Caco-2 (cell line): ENCODE measurements at regions not wholly inside any gene's neighbourhood (a gene's known extent, or its start where the extent isn't known, plus 50 kb on each side); places are given as distances from the start of the nearest gene placed in this dataset.

ENCODE experiments used
- BruUV-seq: library from RNA; stranded (reverse); fragments of 400-500 nt; replicated peaks from 2 replicates; lab custom pipeline; 2021; lab: Mats Ljungman, UMichigan
- CTCF ChIA-PET: fragments of 300-600 bp; sonication (Branson Sonifier 250); formaldehyde crosslinking; loops from one replicate; lab custom pipeline; 2022; ENCODE audit warnings: antibody characterized with exemption; lab: Charles Lee
- POLR2A ChIA-PET: fragments of 300-600 bp; sonication (Branson Sonifier 250); formaldehyde crosslinking; loops from one replicate; lab custom pipeline; 2022; ENCODE audit warnings: antibody characterized with exemption; lab: Charles Lee
- DNase-seq, 2 experiments: peaks; one replicate each; pipeline versions ENCODE4 v3.0.0 to v3.0.0-alpha.2; 2020 to 2022
- H3K27me3 ChIP-seq: replicated peaks from 2 replicates; pipeline ENCODE4 v1.6.0; 2011; ENCODE audit warnings: low read length; ENCODE audit not compliant: control insufficient read depth, insufficient read depth
- H3K36me3 ChIP-seq: 2 replicates; pipeline ENCODE4 v1.5.1; 2011; ENCODE audit warnings: low read length; ENCODE audit not compliant: control insufficient read depth, insufficient read depth
- H3K4me1 ChIP-seq: fragments of 250-450 bp; sonication (Bioruptor Pico); 2 replicates; pipeline ENCODE4 v1.5.1; 2020; ENCODE audit warnings: mild to moderate bottlenecking
- H3K4me3 ChIP-seq: 2 replicates; pipeline ENCODE4 v1.5.1; 2011; ENCODE audit warnings: low read depth, mild to moderate bottlenecking, control low read depth, low read length
- H3K9me3 ChIP-seq: fragments of 250-450 bp; sonication (Bioruptor Pico); 2 replicates; pipeline ENCODE4 v1.5.1; 2020; ENCODE audit warnings: mild to moderate bottlenecking, moderate library complexity
- H3K27ac Mint-ChIP-seq: one replicate; pipeline ENCODE4 v1.8.0; 2022; ENCODE audit warnings: mixed read lengths; ENCODE audit not compliant: unreplicated experiment
- H3K27me3 Mint-ChIP-seq: one replicate; pipeline ENCODE4 v1.8.0; 2022; ENCODE audit warnings: mixed read lengths; ENCODE audit not compliant: insufficient read depth, unreplicated experiment
- H3K36me3 Mint-ChIP-seq: one replicate; pipeline ENCODE4 v1.8.0; 2022; ENCODE audit warnings: mild to moderate bottlenecking, mixed read lengths; ENCODE audit not compliant: insufficient read depth, unreplicated experiment
- H3K4me1 Mint-ChIP-seq: one replicate; pipeline ENCODE4 v1.8.0; 2022; ENCODE audit warnings: low read depth, mixed read lengths; ENCODE audit not compliant: unreplicated experiment
- H3K4me3 Mint-ChIP-seq: one replicate; pipeline ENCODE4 v1.8.0; 2022; ENCODE audit warnings: mild to moderate bottlenecking, moderate library complexity, mixed read lengths; ENCODE audit not compliant: unreplicated experiment
- H3K9me3 Mint-ChIP-seq: one replicate; pipeline ENCODE4 v1.8.0; 2022; ENCODE audit warnings: mixed read lengths; ENCODE audit not compliant: unreplicated experiment
- CTCF ChIP-seq, 2 experiments: fragments of 200-600 bp in 1 of 2; IDR thresholded peaks; 1 replicate in 1 of 2; 2 replicates in 1 of 2; pipeline versions ENCODE4 v1.5.1 to v1.8.0; 2011 to 2022; ENCODE audit warnings: antibody characterized with exemption in 1 of 2, control low read depth in 1 of 2, inconsistent platforms in 1 of 2, low read depth in 1 of 2, low read length in 1 of 2, mild to moderate bottlenecking in 1 of 2, moderate library complexity in 1 of 2; ENCODE audit not compliant: insufficient read depth in 1 of 2, severe bottlenecking in 1 of 2, unreplicated experiment in 1 of 2
- intact Hi-C: fragments of 100-400 bp; cut with micrococcal nuclease; formaldehyde crosslinking; loops from one replicate; pipeline ENCODE4 v1.10.0; 2022; ENCODE audit not compliant: unreplicated experiment

GRCh38 chr6:104266922-104267321 is 592.8 kb downstream of the HACE1 start:
- intact Hi-C loops, result loop anchor here (1.0 to 5.0 kb wide), 2 partner anchors 27 to 35 kb away; no protein-coding TSS in a partner anchor
- Mint-ChIP-seq H3K4me3 (no peak overlapping the region), H3K27ac (no peak overlapping the region), H3K9me3 (peaks cover 19% of the 10 kb centered on the region), H3K4me1 (peaks cover 17% of the 10 kb centered on the region), H3K27me3 (no peaks in the 10 kb centered on the region), H3K36me3 (no peaks in the 10 kb centered on the region)
- Histone ChIP-seq H3K36me3 (no peaks in the 10 kb centered on the region), H3K9me3 (no peaks in the 10 kb centered on the region), H3K4me1 (peaks cover 30% of the 10 kb centered on the region), H3K4me3 (no peak overlapping the region), H3K27me3 (no peaks in the 10 kb centered on the region)
- ChIA-PET CTCF (no interaction called here), POLR2A (no interaction called here)
- TF ChIP-seq CTCF (IDR thresholded peaks at IDR 0.05; ENCODE audit: insufficient read depth in 1 of 2, low read depth in 1 of 2, low read length in 1 of 2, severe bottlenecking in 1 of 2, unreplicated experiment in 1 of 2), result no peak
- peak in 1 of 2 experiments; percentile 10 for DNase-seq
- BruUV-seq, result no TSS peak

GRCh38 chr6:104256646-104257045 is 603.1 kb downstream of the HACE1 start:
- Histone ChIP-seq H3K27me3 (no peaks in the 10 kb centered on the region), H3K36me3 (no peaks in the 10 kb centered on the region), H3K4me1 (peaks cover 42% of the 10 kb centered on the region), H3K9me3 (no peaks in the 10 kb centered on the region; the same call in 1 of the 2 replicates), H3K4me3 (no peak overlapping the region)
- BruUV-seq, result no TSS peak
- TF ChIP-seq CTCF (IDR thresholded peaks at IDR 0.05; ENCODE audit: insufficient read depth in 1 of 2, low read depth in 1 of 2, low read length in 1 of 2, severe bottlenecking in 1 of 2, unreplicated experiment in 1 of 2), result no peak
- DNase-seq, result no peak
- ChIA-PET POLR2A (no interaction called here), CTCF (no interaction called here)
- Mint-ChIP-seq H3K9me3 (no peaks in the 10 kb centered on the region), H3K36me3 (no peaks in the 10 kb centered on the region), H3K27ac (no peak overlapping the region), H3K4me3 (no peak overlapping the region), H3K27me3 (no peaks in the 10 kb centered on the region), H3K4me1 (peaks cover 26% of the 10 kb centered on the region)
- intact Hi-C loops, result loop anchor here (10.0 kb wide), 1 partner anchor 518 kb away; no protein-coding TSS in a partner anchor

GRCh38 chr6:104253236-104253635 is 606.5 kb downstream of the HACE1 start:
- ChIA-PET CTCF (no interaction called here), POLR2A (no interaction called here)
- H3K36me3 Mint-ChIP-seq, result no peaks in the 10 kb centered on the region
- H3K36me3 ChIP-seq, result no peaks in the 10 kb centered on the region
- no peak for TF ChIP-seq CTCF (IDR thresholded peaks at IDR 0.05; ENCODE audit: insufficient read depth in 1 of 2, low read depth in 1 of 2, low read length in 1 of 2, severe bottlenecking in 1 of 2, unreplicated experiment in 1 of 2)
- peaks cover 46% of the 10 kb centered on the region for H3K4me1 ChIP-seq
- no peaks in the 10 kb centered on the region for H3K27me3 Mint-ChIP-seq
- no peak overlapping the region for H3K4me3 ChIP-seq
- peaks cover 33% of the 10 kb centered on the region for H3K4me1 Mint-ChIP-seq
- peaks cover 6% of the 10 kb centered on the region for H3K9me3 Mint-ChIP-seq
- H3K27ac Mint-ChIP-seq, result peak overlapping the region; percentile 40
- DNase-seq, result peak; percentile 48 to 49
- H3K9me3 ChIP-seq, result no peaks in the 10 kb centered on the region; the same call in 1 of the 2 replicates
- no peaks in the 10 kb centered on the region for H3K27me3 ChIP-seq
- intact Hi-C loops, result loop anchor here (1.0 to 10.0 kb wide), 2 partner anchors 22 to 522 kb away; no protein-coding TSS in a partner anchor
- BruUV-seq, result no TSS peak
- no peak overlapping the region for H3K4me3 Mint-ChIP-seq
